Prostate gland (tissue), 2 donors: ENCODE measurements at regions not wholly inside any gene's neighbourhood (a gene's known extent, or its start where the extent isn't known, plus 50 kb on each side); places are given as distances from the start of the nearest gene placed in this dataset.

Experiments
- CTCF ChIP-seq, 4 experiments: fragments of 200-600 bp in 2 of 4; fragments of 450-650 bp in 2 of 4; sonication (generic) in 2 of 4; IDR thresholded peaks; 1 replicate in 3 of 4; 2 replicates in 1 of 4; pipeline ENCODE4 v1.5.1; 2016 to 2019; ENCODE audit warnings: antibody characterized with exemption in 4 of 4, mild to moderate bottlenecking in 2 of 4, moderate library complexity in 2 of 4
- POLR2A ChIP-seq: fragments of 450-650 bp; IDR thresholded peaks from one replicate; pipeline ENCODE4 v1.6.1; 2016; ENCODE audit warnings: antibody characterized with exemption, mild to moderate bottlenecking
- POLR2AphosphoS5 ChIP-seq: sonication (generic); formaldehyde crosslinking; IDR thresholded peaks from one replicate; pipeline ENCODE4 v1.6.1; 2017; ENCODE audit warnings: antibody characterized with exemption

- TF ChIP-seq CTCF (IDR thresholded peaks at IDR 0.05) (no peak), POLR2AphosphoS5 (no peak), POLR2A (no peak)
These were observed 159.7 kb downstream of the SEMA6D start for GRCh38 chr15:47876986-47877385.
